Endodermal cell (in vitro differentiated cells): ENCODE measurements at regions not wholly inside any gene's neighbourhood (a gene's known extent, or its start where the extent isn't known, plus 50 kb on each side); places are given as distances from the start of the nearest gene placed in this dataset.

Source experiments
- DNase-seq: peaks from one replicate; pipeline ENCODE4 v3.0.0-alpha.2; 2017
- H3K27ac ChIP-seq: 2 replicates; pipeline ENCODE4 v1.5.1; 2013; ENCODE audit warnings: mild to moderate bottlenecking, low read depth, low read length, moderate library complexity
- H3K27me3 ChIP-seq: 2 replicates; pipeline ENCODE4 v1.6.1; 2013; ENCODE audit warnings: mild to moderate bottlenecking, low read length, moderate library complexity; ENCODE audit not compliant: insufficient read depth, control insufficient read depth, poor library complexity, severe bottlenecking
- H3K36me3 ChIP-seq: 2 replicates; pipeline ENCODE4 v1.7.0; 2013; ENCODE audit warnings: mild to moderate bottlenecking, low read length, moderate library complexity; ENCODE audit not compliant: control insufficient read depth, insufficient read depth
- H3K4me1 ChIP-seq: one replicate; pipeline ENCODE4 v1.7.0; 2013; ENCODE audit warnings: low read length; ENCODE audit not compliant: control insufficient read depth, insufficient read depth
- H3K4me3 ChIP-seq: 2 replicates; pipeline ENCODE4 v1.5.1; 2013; ENCODE audit warnings: mild to moderate bottlenecking, low read length, moderate library complexity
- H3K9ac ChIP-seq: 2 replicates; pipeline ENCODE4 v1.6.1; 2013; ENCODE audit warnings: mild to moderate bottlenecking, low read length, moderate library complexity; ENCODE audit not compliant: poor library complexity, severe bottlenecking; ENCODE audit errors: extremely low read depth
- H3K9me3 ChIP-seq: 2 replicates; pipeline ENCODE4 v1.6.1; 2013; ENCODE audit warnings: mild to moderate bottlenecking, low read length, moderate library complexity; ENCODE audit not compliant: control insufficient read depth
- H3K27ac Mint-ChIP-seq: 2 replicates; pipeline ENCODE4 v1.8.0; 2020; ENCODE audit warnings: mixed read lengths
- H3K27me3 Mint-ChIP-seq: 2 replicates; pipeline ENCODE4 v1.8.0; 2021; ENCODE audit warnings: mild to moderate bottlenecking, mixed read lengths; ENCODE audit not compliant: insufficient read depth
- H3K36me3 Mint-ChIP-seq: 2 replicates; pipeline ENCODE4 v1.8.0; 2020; ENCODE audit warnings: low read depth, mixed read lengths
- H3K4me1 Mint-ChIP-seq: 2 replicates; pipeline ENCODE4 v1.8.0; 2020; ENCODE audit warnings: mixed read lengths
- H3K4me3 Mint-ChIP-seq: 2 replicates; pipeline ENCODE4 v1.8.0; 2020; ENCODE audit warnings: mild to moderate bottlenecking, moderate library complexity, mixed read lengths
- H3K9me3 Mint-ChIP-seq: 2 replicates; pipeline ENCODE4 v1.8.0; 2020; ENCODE audit warnings: mild to moderate bottlenecking, mixed read lengths
- CTCF ChIP-seq: fragments of 200-600 bp; sonication (generic); conservative IDR thresholded peaks from 2 replicates; pipeline ENCODE4 v1.5.0; 2021; ENCODE audit warnings: antibody characterized with exemption, mild to moderate bottlenecking
- WGBS, 2 experiments: methylation state at CpG; one replicate each; pipeline versions ENCODE4 v1.1.5 to v1.1.7; 2013; ENCODE audit warnings: missing lambda C conversion rate in 2 of 2, mixed read lengths in 1 of 2; ENCODE audit not compliant: insufficient coverage in 1 of 2, insufficient read length in 1 of 2; 5-methylcytosine and 5-hydroxymethylcytosine counted together

GRCh38 chr5:3107156-3107611 lies 355.7 kb upstream of the IRX2 start:
- peak overlapping the region; percentile 75 for H3K27ac Mint-ChIP-seq
- no peaks in the 10 kb centered on the region for H3K9me3 Mint-ChIP-seq
- TF ChIP-seq CTCF = no peak
- H3K36me3 ChIP-seq = no peaks in the 10 kb centered on the region
- H3K4me1 Mint-ChIP-seq = peaks cover 59% of the 10 kb centered on the region
- peaks cover 54% of the 10 kb centered on the region for H3K27me3 Mint-ChIP-seq
- no peaks in the 10 kb centered on the region for H3K27me3 ChIP-seq
- H3K4me3 ChIP-seq = no peak overlapping the region
- H3K9me3 ChIP-seq = no peaks in the 10 kb centered on the region
- WGBS, 2 experiments = 63% methylated on average over 4 to 12 of the region's 12 CpGs
- H3K27ac ChIP-seq = peak overlapping the region; percentile 50
- peaks cover 30% of the 10 kb centered on the region for H3K4me1 ChIP-seq
- H3K9ac ChIP-seq = no peak overlapping the region
- peak; percentile 60 for DNase-seq
- no peaks in the 10 kb centered on the region for H3K36me3 Mint-ChIP-seq
- H3K4me3 Mint-ChIP-seq = no peak overlapping the region

GRCh38 chr5:3105581-3105980 lies 354.1 kb upstream of the IRX2 start:
- DNase-seq = peak; percentile 61
- TF ChIP-seq CTCF = no peak
- WGBS, 2 experiments = 81 to 89% methylated on average over 8 to 9 of the region's 9 CpGs
- no peaks in the 10 kb centered on the region for H3K9me3 Mint-ChIP-seq
- Histone ChIP-seq H3K27me3 (no peaks in the 10 kb centered on the region), H3K4me3 (no peak overlapping the region), H3K27ac (no peak overlapping the region), H3K9ac (no peak overlapping the region), H3K4me1 (peaks cover 30% of the 10 kb centered on the region), H3K36me3 (no peaks in the 10 kb centered on the region), H3K9me3 (no peaks in the 10 kb centered on the region)
- peaks cover 44% of the 10 kb centered on the region for H3K27me3 Mint-ChIP-seq
- H3K4me3 Mint-ChIP-seq = no peak overlapping the region
- H3K27ac Mint-ChIP-seq = peak overlapping the region; percentile 94
- peaks cover 72% of the 10 kb centered on the region for H3K4me1 Mint-ChIP-seq
- H3K36me3 Mint-ChIP-seq = no peaks in the 10 kb centered on the region

- H3K4me3 ChIP-seq = peak overlapping the region; percentile 67
- Mint-ChIP-seq H3K4me1 (peaks cover 71% of the 10 kb centered on the region), H3K27me3 (peaks cover 44% of the 10 kb centered on the region), H3K9me3 (no peaks in the 10 kb centered on the region), H3K4me3 (peak overlapping the region; percentile 23), H3K36me3 (no peaks in the 10 kb centered on the region), H3K27ac (peak overlapping the region; percentile 94)
- no peaks in the 10 kb centered on the region for H3K9me3 ChIP-seq
- H3K4me1 ChIP-seq = peaks cover 30% of the 10 kb centered on the region
- H3K27me3 ChIP-seq = no peaks in the 10 kb centered on the region
- WGBS, 2 experiments = 92% methylated on average over 2 to 3 of the region's 3 CpGs
- no peaks in the 10 kb centered on the region for H3K36me3 ChIP-seq
- H3K27ac ChIP-seq = no peak overlapping the region
- H3K9ac ChIP-seq = peak overlapping the region; percentile 68
- DNase-seq = no peak
- TF ChIP-seq CTCF = no peak
These were observed 353.7 kb upstream of the IRX2 start for GRCh38 chr5:3105172-3105571.
